K562 (cell line): ENCODE measurements at regions not wholly inside any gene's neighbourhood (a gene's known extent, or its start where the extent isn't known, plus 50 kb on each side); places are given as distances from the start of the nearest gene placed in this dataset.
A peak's percentile ranks its signal among the peaks of the same experiment; 100 is the strongest.

ENCODE experiments used
- ATAC-seq: fragments of 200-7000 bp; cut with Tn5 transposase; 3 replicates; pipeline ENCODE4 v1.9.1; 2020; ENCODE audit warnings: moderate library complexity
- BruUV-seq: library from RNA; stranded (reverse); fragments of 400-500 nt; replicated peaks from 2 replicates; lab custom pipeline; 2021; lab: Mats Ljungman, UMichigan
- CTCF ChIA-PET: fragments of 300-600 bp; formaldehyde crosslinking; extraction: SDS; loops from one replicate; lab custom pipeline; 2021; ENCODE audit warnings: low intra/inter-chr PET ratio; lab: Yijun Ruan, JAX
- POLR2A ChIA-PET: fragments of 300-600, 350-650 bp; sonication (Branson Sonifier 250); formaldehyde crosslinking; extraction: SDS; loops from one replicate; lab custom pipeline; 2021; ENCODE audit warnings: antibody characterized with exemption, inconsistent platforms; lab: Yijun Ruan, JAX
- DNase-seq, 4 experiments: peaks; one replicate each; pipeline versions ENCODE4 v3.0.0 to v3.0.0-alpha.2; 2011 to 2018; ENCODE audit warnings: low spot score in 3 of 4, mixed read lengths in 3 of 4; ENCODE audit errors: extremely low read depth in 1 of 4
- FAIRE-seq: peaks from 2 replicates; lab custom pipeline; 2011; peaks lifted over from hg19 to GRCh38; lab: Jason Lieb, UNC
- H2AFZ ChIP-seq: 2 replicates; pipeline ENCODE4 v1.6.0; 2011; ENCODE audit warnings: low read depth, low read length, control low read depth, inconsistent platforms
- H3K27ac ChIP-seq: fragments of 200-600 bp; 3 replicates; pipeline ENCODE4 v1.8.0; 2011; ENCODE audit warnings: low read depth, mild to moderate bottlenecking, control low read depth, inconsistent platforms, low read length, moderate library complexity, mixed read lengths; ENCODE audit errors: extremely low read depth
- H3K27me3 ChIP-seq, 2 experiments: fragments of 300-600 bp in 1 of 2; 2 replicates in 1 of 2; 3 replicates in 1 of 2; pipeline versions ENCODE4 v1.6.0 to v1.8.0; 2011; ENCODE audit warnings: inconsistent platforms in 2 of 2, low read length in 2 of 2, mild to moderate bottlenecking in 1 of 2, mixed read lengths in 1 of 2, moderate library complexity in 1 of 2; ENCODE audit not compliant: control insufficient read depth in 2 of 2, insufficient read depth in 2 of 2
- H3K36me3 ChIP-seq: fragments of 300-600 bp; 3 replicates; pipeline ENCODE4 v1.8.0; 2011; ENCODE audit warnings: mild to moderate bottlenecking, low read length, inconsistent platforms; ENCODE audit not compliant: control insufficient read depth, insufficient read depth
- H3K4me1 ChIP-seq, 2 experiments: fragments of 200-600 bp in 1 of 2; replicated peaks in 1 of 2; 2 replicates in 1 of 2; 3 replicates in 1 of 2; pipeline versions ENCODE4 v1.5.1 to v1.8.0; 2011; ENCODE audit warnings: inconsistent platforms in 2 of 2, low read length in 2 of 2, mild to moderate bottlenecking in 1 of 2, mixed read lengths in 1 of 2, moderate library complexity in 1 of 2; ENCODE audit not compliant: control insufficient read depth in 2 of 2, insufficient read depth in 2 of 2
- H3K4me2 ChIP-seq: 2 replicates; pipeline ENCODE4 v1.6.1; 2011; ENCODE audit warnings: low read length, control low read depth, inconsistent platforms, mixed read lengths; ENCODE audit not compliant: insufficient read depth
- H3K4me3 ChIP-seq: fragments of 200-600 bp; sonication (generic), shearing (Covaris generic); 2 replicates; pipeline ENCODE4 v1.5.1; 2016; ENCODE audit warnings: control low read depth, inconsistent platforms
- H3K79me2 ChIP-seq: fragments of 200-600 bp; 3 replicates; pipeline ENCODE4 v1.8.0; 2011; ENCODE audit warnings: low read length, inconsistent platforms; ENCODE audit not compliant: control insufficient read depth, insufficient read depth
- H3K9ac ChIP-seq, 2 experiments: 2 replicates each; pipeline versions ENCODE4 v1.6.0 to v1.6.1; 2011; ENCODE audit warnings: low read depth in 2 of 2, low read length in 2 of 2, control low read depth in 1 of 2, inconsistent platforms in 1 of 2, mild to moderate bottlenecking in 1 of 2, mixed read lengths in 1 of 2; ENCODE audit not compliant: insufficient read depth in 1 of 2
- H3K9me1 ChIP-seq: one replicate; pipeline ENCODE4 v1.6.0; 2011; ENCODE audit warnings: inconsistent platforms, mild to moderate bottlenecking, low read length, moderate library complexity; ENCODE audit not compliant: control insufficient read depth, insufficient read depth
- H3K9me3 ChIP-seq: replicated peaks from 2 replicates; pipeline ENCODE4 v1.5.1; 2011; ENCODE audit warnings: low read depth, low read length, inconsistent platforms; ENCODE audit not compliant: control insufficient read depth, insufficient read depth
- H4K20me1 ChIP-seq: replicated peaks from 2 replicates; pipeline ENCODE4 v1.6.1; 2011; ENCODE audit warnings: low read length, inconsistent platforms, mixed read lengths; ENCODE audit not compliant: control insufficient read depth, insufficient read depth
- ZNF197 ChIP-seq: fragments of 200-800 bp; sonication (Bioruptor generic); IDR thresholded peaks from 2 replicates; pipeline ENCODE4 v1.6.1; 2016; ENCODE audit warnings: low read depth, missing genetic modification characterization, missing compliant biosample characterization
- ZNF316 ChIP-seq: fragments of 450-650 bp; IDR thresholded peaks from 2 replicates; pipeline ENCODE4 v1.6.1; 2016
- ZNF551 ChIP-seq: fragments of 250-450 bp; sonication (Bioruptor Pico); IDR thresholded peaks from 2 replicates; pipeline ENCODE4 v1.5.0; 2021; ENCODE audit warnings: mild to moderate bottlenecking, moderate library complexity
- ZNF830 ChIP-seq: fragments of 250-450 bp; sonication (Bioruptor Pico); IDR thresholded peaks from 2 replicates; pipeline ENCODE4 v1.5.0; 2021; ENCODE audit warnings: mild to moderate bottlenecking
- WGBS: fragments of 100-300 bp; shearing (Covaris generic); methylation state at CpG from one replicate; pipeline ENCODE4 v1.1.6; 2016; ENCODE audit warnings: low coverage, mixed read lengths; ENCODE audit not compliant: insufficient coverage; ENCODE audit errors: missing lambda C conversion rate; 5-methylcytosine and 5-hydroxymethylcytosine counted together
- in situ Hi-C: fragments of 300-500 bp; cut with MboI; formaldehyde crosslinking; loops from 4 replicates; pipeline ENCODE4 v1.15.0; 2018; ENCODE audit warnings: inconsistent platforms, mixed read lengths
- intact Hi-C: fragments of 100-400 bp; cut with micrococcal nuclease; formaldehyde crosslinking; loops from 2 replicates; pipeline ENCODE4 v1.14.2; 2022
- TF ChIP-seq, protein P1 (sequence below): fragments of 450-650 bp; IDR thresholded peaks from 2 replicates; pipeline ENCODE4 v1.6.1; 2016
- TF ChIP-seq, protein P2 (sequence below), 2 experiments: fragments of 200-800 bp in 1 of 2; sonication (Bioruptor generic) in 1 of 2; sonication (generic) in 1 of 2; formaldehyde crosslinking in 1 of 2; IDR thresholded peaks in 1 of 2; conservative IDR thresholded peaks in 1 of 2; 2 replicates each; pipeline versions ENCODE4 v1.5.0 to v1.6.1; 2016 to 2020; ENCODE audit warnings: missing compliant biosample characterization in 1 of 2, missing genetic modification characterization in 1 of 2, missing genetic modification reagents in 1 of 2

DNA sequence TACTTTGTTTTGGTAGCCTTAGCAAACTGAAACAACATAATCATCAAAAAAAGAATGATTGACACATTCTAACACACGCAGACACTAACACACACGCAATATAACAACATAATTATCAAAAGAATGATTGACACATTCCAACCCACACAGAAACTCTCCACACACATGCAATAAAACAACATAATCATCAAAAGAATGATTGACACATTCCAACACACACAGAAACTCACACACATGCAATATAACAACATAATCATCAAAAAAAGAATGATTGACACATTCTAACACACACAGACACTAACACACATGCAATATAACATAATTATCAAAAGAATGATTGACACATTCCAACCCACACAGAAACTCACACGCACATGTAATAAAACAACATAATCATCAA, 172.4 kb downstream of the THBS2 start:
- intact Hi-C loops (no loop called here), in situ Hi-C loops (no loop called here)
- Histone ChIP-seq H3K9ac (no peak overlapping the region), H3K27me3 (peaks cover 15 to 34% of the 10 kb centered on the region in 2 experiments; a peak in 4 of 5 replicates), H3K36me3 (no peaks in the 10 kb centered on the region), H4K20me1 (no peaks in the 10 kb centered on the region), H2AFZ (no peak overlapping the region), H3K4me2 (no peak overlapping the region), H3K27ac (no peak overlapping the region), H3K9me1 (no peaks in the 10 kb centered on the region), H3K9me3 (no peaks in the 10 kb centered on the region), H3K4me1 (no peaks in the 10 kb centered on the region), H3K79me2 (no peaks in the 10 kb centered on the region), H3K4me3 (no peak overlapping the region)
- CTCF ChIA-PET, result no interaction called here
- no peak for FAIRE-seq
- no peak for ATAC-seq
- TF ChIP-seq ZNF316 (peak; percentile 25; the same call in 1 of the 2 replicates), ZNF197 (no peak), ZNF830 (CRISPR knock-in tag) (no peak), ZNF551 (CRISPR knock-in tag) (no peak)
- TF ChIP-seq, protein P1, sequence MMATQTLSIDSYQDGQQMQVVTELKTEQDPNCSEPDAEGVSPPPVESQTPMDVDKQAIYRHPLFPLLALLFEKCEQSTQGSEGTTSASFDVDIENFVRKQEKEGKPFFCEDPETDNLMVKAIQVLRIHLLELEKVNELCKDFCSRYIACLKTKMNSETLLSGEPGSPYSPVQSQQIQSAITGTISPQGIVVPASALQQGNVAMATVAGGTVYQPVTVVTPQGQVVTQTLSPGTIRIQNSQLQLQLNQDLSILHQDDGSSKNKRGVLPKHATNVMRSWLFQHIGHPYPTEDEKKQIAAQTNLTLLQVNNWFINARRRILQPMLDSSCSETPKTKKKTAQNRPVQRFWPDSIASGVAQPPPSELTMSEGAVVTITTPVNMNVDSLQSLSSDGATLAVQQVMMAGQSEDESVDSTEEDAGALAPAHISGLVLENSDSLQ, result peak; percentile 47
- TF ChIP-seq, protein P2, sequence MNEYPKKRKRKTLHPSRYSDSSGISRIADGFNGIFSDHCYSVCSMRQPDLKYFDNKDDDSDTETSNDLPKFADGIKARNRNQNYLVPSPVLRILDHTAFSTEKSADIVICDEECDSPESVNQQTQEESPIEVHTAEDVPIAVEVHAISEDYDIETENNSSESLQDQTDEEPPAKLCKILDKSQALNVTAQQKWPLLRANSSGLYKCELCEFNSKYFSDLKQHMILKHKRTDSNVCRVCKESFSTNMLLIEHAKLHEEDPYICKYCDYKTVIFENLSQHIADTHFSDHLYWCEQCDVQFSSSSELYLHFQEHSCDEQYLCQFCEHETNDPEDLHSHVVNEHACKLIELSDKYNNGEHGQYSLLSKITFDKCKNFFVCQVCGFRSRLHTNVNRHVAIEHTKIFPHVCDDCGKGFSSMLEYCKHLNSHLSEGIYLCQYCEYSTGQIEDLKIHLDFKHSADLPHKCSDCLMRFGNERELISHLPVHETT (CRISPR knock-in tag; conservative IDR thresholded peaks at IDR 0.05 in 1 of 2, IDR thresholded peaks at IDR 0.05 in 1 of 2), result no peak
- WGBS, result 3% methylated on average over 3 of the region's 3 CpGs
- DNase-seq, result no peak
- BruUV-seq, result no TSS peak
- POLR2A ChIA-PET, result no interaction called here
